K562 (cell line): ENCODE measurements at regions not wholly inside any gene's neighbourhood (a gene's known extent, or its start where the extent isn't known, plus 50 kb on each side); places are given as distances from the start of the nearest gene placed in this dataset.
A peak's percentile ranks its signal among the peaks of the same experiment; 100 is the strongest.

ENCODE experiments used
- ATAC-seq: fragments of 200-7000 bp; cut with Tn5 transposase; 3 replicates; pipeline ENCODE4 v1.9.1; 2020; ENCODE audit warnings: moderate library complexity
- BruUV-seq: library from RNA; stranded (reverse); fragments of 400-500 nt; replicated peaks from 2 replicates; lab custom pipeline; 2021; lab: Mats Ljungman, UMichigan
- CTCF ChIA-PET: fragments of 300-600 bp; formaldehyde crosslinking; extraction: SDS; loops from one replicate; lab custom pipeline; 2021; ENCODE audit warnings: low intra/inter-chr PET ratio; lab: Yijun Ruan, JAX
- POLR2A ChIA-PET: fragments of 300-600, 350-650 bp; sonication (Branson Sonifier 250); formaldehyde crosslinking; extraction: SDS; loops from one replicate; lab custom pipeline; 2021; ENCODE audit warnings: antibody characterized with exemption, inconsistent platforms; lab: Yijun Ruan, JAX
- DNase-seq, 4 experiments: peaks; one replicate each; pipeline versions ENCODE4 v3.0.0 to v3.0.0-alpha.2; 2011 to 2018; ENCODE audit warnings: low spot score in 3 of 4, mixed read lengths in 3 of 4; ENCODE audit errors: extremely low read depth in 1 of 4
- FAIRE-seq: peaks from 2 replicates; lab custom pipeline; 2011; peaks lifted over from hg19 to GRCh38; lab: Jason Lieb, UNC
- H2AFZ ChIP-seq: 2 replicates; pipeline ENCODE4 v1.6.0; 2011; ENCODE audit warnings: low read depth, low read length, control low read depth, inconsistent platforms
- H3K27ac ChIP-seq: fragments of 200-600 bp; 3 replicates; pipeline ENCODE4 v1.8.0; 2011; ENCODE audit warnings: low read depth, mild to moderate bottlenecking, control low read depth, inconsistent platforms, low read length, moderate library complexity, mixed read lengths; ENCODE audit errors: extremely low read depth
- H3K27me3 ChIP-seq, 2 experiments: fragments of 300-600 bp in 1 of 2; 2 replicates in 1 of 2; 3 replicates in 1 of 2; pipeline versions ENCODE4 v1.6.0 to v1.8.0; 2011; ENCODE audit warnings: inconsistent platforms in 2 of 2, low read length in 2 of 2, mild to moderate bottlenecking in 1 of 2, mixed read lengths in 1 of 2, moderate library complexity in 1 of 2; ENCODE audit not compliant: control insufficient read depth in 2 of 2, insufficient read depth in 2 of 2
- H3K36me3 ChIP-seq: fragments of 300-600 bp; 3 replicates; pipeline ENCODE4 v1.8.0; 2011; ENCODE audit warnings: mild to moderate bottlenecking, low read length, inconsistent platforms; ENCODE audit not compliant: control insufficient read depth, insufficient read depth
- H3K4me1 ChIP-seq, 2 experiments: fragments of 200-600 bp in 1 of 2; replicated peaks in 1 of 2; 2 replicates in 1 of 2; 3 replicates in 1 of 2; pipeline versions ENCODE4 v1.5.1 to v1.8.0; 2011; ENCODE audit warnings: inconsistent platforms in 2 of 2, low read length in 2 of 2, mild to moderate bottlenecking in 1 of 2, mixed read lengths in 1 of 2, moderate library complexity in 1 of 2; ENCODE audit not compliant: control insufficient read depth in 2 of 2, insufficient read depth in 2 of 2
- H3K4me2 ChIP-seq: 2 replicates; pipeline ENCODE4 v1.6.1; 2011; ENCODE audit warnings: low read length, control low read depth, inconsistent platforms, mixed read lengths; ENCODE audit not compliant: insufficient read depth
- H3K4me3 ChIP-seq: fragments of 200-600 bp; sonication (generic), shearing (Covaris generic); 2 replicates; pipeline ENCODE4 v1.5.1; 2016; ENCODE audit warnings: control low read depth, inconsistent platforms
- H3K79me2 ChIP-seq: fragments of 200-600 bp; 3 replicates; pipeline ENCODE4 v1.8.0; 2011; ENCODE audit warnings: low read length, inconsistent platforms; ENCODE audit not compliant: control insufficient read depth, insufficient read depth
- H3K9ac ChIP-seq, 2 experiments: 2 replicates each; pipeline versions ENCODE4 v1.6.0 to v1.6.1; 2011; ENCODE audit warnings: low read depth in 2 of 2, low read length in 2 of 2, control low read depth in 1 of 2, inconsistent platforms in 1 of 2, mild to moderate bottlenecking in 1 of 2, mixed read lengths in 1 of 2; ENCODE audit not compliant: insufficient read depth in 1 of 2
- H3K9me1 ChIP-seq: one replicate; pipeline ENCODE4 v1.6.0; 2011; ENCODE audit warnings: inconsistent platforms, mild to moderate bottlenecking, low read length, moderate library complexity; ENCODE audit not compliant: control insufficient read depth, insufficient read depth
- H3K9me3 ChIP-seq: replicated peaks from 2 replicates; pipeline ENCODE4 v1.5.1; 2011; ENCODE audit warnings: low read depth, low read length, inconsistent platforms; ENCODE audit not compliant: control insufficient read depth, insufficient read depth
- H4K20me1 ChIP-seq: replicated peaks from 2 replicates; pipeline ENCODE4 v1.6.1; 2011; ENCODE audit warnings: low read length, inconsistent platforms, mixed read lengths; ENCODE audit not compliant: control insufficient read depth, insufficient read depth
- ELF4 ChIP-seq: fragments of 450-650 bp; formaldehyde crosslinking; IDR thresholded peaks from 2 replicates; pipeline ENCODE4 v1.4.0; 2022; ENCODE audit warnings: missing genetic modification characterization
- JUN ChIP-seq, 2 experiments: sonication (generic) in 1 of 2; formaldehyde crosslinking in 1 of 2; IDR thresholded peaks; 2 replicates each; pipeline versions ENCODE4 v1.6.1 to v1.8.0; 2012 to 2022; ENCODE audit warnings: borderline replicate concordance in 2 of 2, mild to moderate bottlenecking in 2 of 2, improper control_type of control experiment in 1 of 2, low read depth in 1 of 2, low read length in 1 of 2, missing genetic modification reagents in 1 of 2
- KAT2B ChIP-seq: IDR thresholded peaks from one replicate; pipeline ENCODE4 v1.6.1; 2012; ENCODE audit warnings: low read depth, mild to moderate bottlenecking, control low read depth, inconsistent platforms, low read length, moderate library complexity
- KDM1A ChIP-seq, 2 experiments: fragments of 450-650 bp; IDR thresholded peaks; 2 replicates each; pipeline ENCODE4 v1.6.1; 2016; ENCODE audit warnings: mild to moderate bottlenecking in 2 of 2
- MYBL2 ChIP-seq, 2 experiments: fragments of 450-650 bp in 1 of 2; sonication (generic) in 1 of 2; formaldehyde crosslinking in 1 of 2; IDR thresholded peaks; 2 replicates each; pipeline versions ENCODE4 v1.6.1 to v1.8.1; 2017 to 2022; ENCODE audit warnings: borderline replicate concordance in 1 of 2, inconsistent platforms in 1 of 2, low read depth in 1 of 2, mild to moderate bottlenecking in 1 of 2, missing genetic modification reagents in 1 of 2, moderate library complexity in 1 of 2
- SNIP1 ChIP-seq: fragments of 450-650 bp; IDR thresholded peaks from 2 replicates; pipeline ENCODE4 v1.7.1; 2017; ENCODE audit warnings: low read depth, mild to moderate bottlenecking
- WGBS: fragments of 100-300 bp; shearing (Covaris generic); methylation state at CpG from one replicate; pipeline ENCODE4 v1.1.6; 2016; ENCODE audit warnings: low coverage, mixed read lengths; ENCODE audit not compliant: insufficient coverage; ENCODE audit errors: missing lambda C conversion rate; 5-methylcytosine and 5-hydroxymethylcytosine counted together
- in situ Hi-C: fragments of 300-500 bp; cut with MboI; formaldehyde crosslinking; loops from 4 replicates; pipeline ENCODE4 v1.15.0; 2018; ENCODE audit warnings: inconsistent platforms, mixed read lengths
- intact Hi-C: fragments of 100-400 bp; cut with micrococcal nuclease; formaldehyde crosslinking; loops from 2 replicates; pipeline ENCODE4 v1.14.2; 2022
- TF ChIP-seq, protein P1 (sequence below), 2 experiments: fragments of 450-650 bp; IDR thresholded peaks; 2 replicates each; pipeline ENCODE4 v1.6.1; 2016

DNA sequence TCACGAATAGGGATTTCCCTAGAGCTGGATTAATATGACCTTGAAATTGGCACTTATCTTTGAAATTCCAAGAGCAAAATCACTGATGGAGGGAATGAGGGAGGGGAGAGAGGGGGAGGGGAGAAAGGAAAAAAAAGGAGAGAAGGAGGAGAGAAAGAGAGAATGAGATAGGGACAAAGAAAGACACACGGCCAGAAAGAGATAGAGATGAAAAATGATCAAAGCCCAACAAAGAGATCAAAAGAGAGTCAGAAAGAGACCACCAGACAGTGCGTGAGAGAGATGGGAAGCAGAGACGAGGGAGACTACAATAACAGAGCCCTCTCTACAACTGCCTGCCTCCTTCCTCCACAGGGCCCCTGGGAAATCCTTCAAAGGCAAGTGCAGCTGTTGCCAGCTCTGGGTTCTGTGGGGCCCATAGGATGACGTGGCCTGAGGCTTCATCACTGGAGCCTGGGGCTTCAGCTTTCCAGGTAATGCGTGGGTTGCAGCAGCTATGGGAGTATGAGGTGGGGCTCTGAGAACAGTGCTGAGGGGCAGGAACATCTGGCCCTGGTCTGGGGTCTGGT lies 58.3 kb upstream of the SHB start (continued):
- TF ChIP-seq, protein P1, sequence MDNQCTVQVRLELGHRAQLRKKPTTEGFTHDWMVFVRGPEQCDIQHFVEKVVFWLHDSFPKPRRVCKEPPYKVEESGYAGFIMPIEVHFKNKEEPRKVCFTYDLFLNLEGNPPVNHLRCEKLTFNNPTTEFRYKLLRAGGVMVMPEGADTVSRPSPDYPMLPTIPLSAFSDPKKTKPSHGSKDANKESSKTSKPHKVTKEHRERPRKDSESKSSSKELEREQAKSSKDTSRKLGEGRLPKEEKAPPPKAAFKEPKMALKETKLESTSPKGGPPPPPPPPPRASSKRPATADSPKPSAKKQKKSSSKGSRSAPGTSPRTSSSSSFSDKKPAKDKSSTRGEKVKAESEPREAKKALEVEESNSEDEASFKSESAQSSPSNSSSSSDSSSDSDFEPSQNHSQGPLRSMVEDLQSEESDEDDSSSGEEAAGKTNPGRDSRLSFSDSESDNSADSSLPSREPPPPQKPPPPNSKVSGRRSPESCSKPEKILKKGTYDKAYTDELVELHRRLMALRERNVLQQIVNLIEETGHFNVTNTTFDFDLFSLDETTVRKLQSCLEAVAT (IDR thresholded peaks at IDR 0.05), result peak in 1 of 2 experiments; percentile 42; a peak in 1 of 4 replicates
- TF ChIP-seq SNIP1, result 0 out of 2 replicates have a peak, but pooled peaks have one; percentile 48
- TF ChIP-seq KAT2B, result no peak
- peak in 1 of 2 experiments; percentile 32; a peak in 1 of 4 replicates for TF ChIP-seq KDM1A (IDR thresholded peaks at IDR 0.05)
- TF ChIP-seq MYBL2 (IDR thresholded peaks at IDR 0.05; ENCODE audit: low read depth), result 0 out of 2 replicates have a peak, but pooled peaks have one; percentile 13
- no peak for TF ChIP-seq MYBL2 (CRISPR knock-in tag; IDR thresholded peaks at IDR 0.05; ENCODE audit: borderline replicate concordance)
- TF ChIP-seq ELF4, result 0 out of 2 replicates have a peak, but pooled peaks have one; percentile 8
- TF ChIP-seq, all 486 proteins: peak for 9

DNA sequence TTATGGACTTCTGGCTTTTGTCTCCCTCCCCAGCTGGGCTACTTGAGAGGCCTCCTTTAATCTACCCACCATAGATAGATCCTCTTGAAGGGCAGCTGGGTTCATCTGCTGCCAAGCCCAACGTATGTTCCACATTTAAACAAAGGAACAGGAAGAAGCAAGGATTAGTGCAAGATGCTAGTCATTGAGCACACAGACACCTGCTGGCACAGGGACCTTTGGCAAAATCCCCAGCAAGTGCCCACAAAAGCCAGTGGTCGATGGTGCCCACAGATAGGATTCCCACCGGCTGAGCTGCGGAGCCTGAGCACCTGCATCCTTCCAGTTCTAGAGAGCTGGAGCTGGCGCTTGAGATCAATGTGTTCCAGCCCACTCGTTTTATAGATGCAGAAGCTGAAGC lies 57.7 kb upstream of the SHB start:
- 15% methylated on average over 6 of the region's 6 CpGs for WGBS
- no peak for ATAC-seq
- intact Hi-C loops (no loop called here), in situ Hi-C loops (no loop called here)
- Histone ChIP-seq H3K9me1 (no peaks in the 10 kb centered on the region), H3K36me3 (no peaks in the 10 kb centered on the region), H3K9me3 (no peaks in the 10 kb centered on the region; the same call in 1 of the 2 replicates), H3K27ac (no peak overlapping the region), H3K9ac (no peak overlapping the region), H3K4me3 (no peak overlapping the region), H3K4me2 (no peak overlapping the region), H2AFZ (no peak overlapping the region), H4K20me1 (peaks cover 9% of the 10 kb centered on the region; the same call in 1 of the 2 replicates), H3K4me1 (peaks cover 6 to 19% of the 10 kb centered on the region in 2 experiments; a peak in 3 of 5 replicates), H3K27me3 (peaks cover 37 to 47% of the 10 kb centered on the region in 2 experiments), H3K79me2 (no peaks in the 10 kb centered on the region)
- POLR2A ChIA-PET, result no interaction called here
- no peak for DNase-seq
- TF ChIP-seq JUN (IDR thresholded peaks at IDR 0.05; ENCODE audit: borderline replicate concordance, low read depth, low read length) (no peak), JUN (CRISPR knock-in tag; IDR thresholded peaks at IDR 0.05; ENCODE audit: borderline replicate concordance) (no peak)
- no peak for FAIRE-seq
- CTCF ChIA-PET, result no interaction called here
- BruUV-seq, result no TSS peak
